Endothelial cell of umbilical vein (primary cell): ENCODE measurements at regions not wholly inside any gene's neighbourhood (a gene's known extent, or its start where the extent isn't known, plus 50 kb on each side); places are given as distances from the start of the nearest gene placed in this dataset.

ENCODE experiments used
- BruUV-seq: library from RNA; stranded (reverse); fragments of 400-500 nt; replicated peaks from 2 replicates; lab custom pipeline; 2021; lab: Mats Ljungman, UMichigan
- CTCF ChIA-PET: fragments of 300-600, 350-600 bp; sonication (Branson Sonifier 250); formaldehyde crosslinking; loops from one replicate; lab custom pipeline; 2021; ENCODE audit warnings: antibody characterized with exemption, inconsistent platforms; lab: Charles Lee
- POLR2A ChIA-PET: fragments of 300-600, 350-600 bp; sonication (Branson Sonifier 250); formaldehyde crosslinking; loops from one replicate; lab custom pipeline; 2021; ENCODE audit warnings: antibody characterized with exemption, inconsistent platforms; lab: Charles Lee
- DNase-seq: peaks from one replicate; pipeline ENCODE4 v3.0.0-alpha.2; 2011; ENCODE audit warnings: low read depth, low spot score
- FAIRE-seq: peaks from 2 replicates; lab custom pipeline; 2011; peaks lifted over from hg19 to GRCh38; lab: Jason Lieb, UNC
- H2AFZ ChIP-seq: 2 replicates; pipeline ENCODE4 v1.6.0; 2012; ENCODE audit warnings: low read depth, low read length, control low read depth, inconsistent platforms
- H3K27ac ChIP-seq: 2 replicates; pipeline ENCODE4 v1.5.1; 2011; ENCODE audit warnings: low read depth, mild to moderate bottlenecking, control low read depth, low read length, moderate library complexity; ENCODE audit not compliant: insufficient read depth
- H3K27me3 ChIP-seq, 2 experiments: 2 replicates each; pipeline versions ENCODE4 v1.6.0 to v1.6.1; 2011; ENCODE audit warnings: low read length in 2 of 2, mixed read lengths in 1 of 2; ENCODE audit not compliant: control insufficient read depth in 2 of 2, insufficient read depth in 2 of 2
- H3K36me3 ChIP-seq, 2 experiments: 2 replicates in 1 of 2; 3 replicates in 1 of 2; pipeline ENCODE4 v1.5.1; 2011; ENCODE audit warnings: low read length in 2 of 2, mild to moderate bottlenecking in 1 of 2, moderate library complexity in 1 of 2; ENCODE audit not compliant: control insufficient read depth in 2 of 2, insufficient read depth in 2 of 2; ENCODE audit errors: extremely low read depth in 1 of 2
- H3K4me1 ChIP-seq: 3 replicates; pipeline ENCODE4 v1.5.1; 2011; ENCODE audit warnings: mild to moderate bottlenecking, low read length; ENCODE audit not compliant: control insufficient read depth, insufficient read depth; ENCODE audit errors: extremely low read depth
- H3K4me2 ChIP-seq: 2 replicates; pipeline ENCODE4 v1.6.1; 2011; ENCODE audit warnings: low read length, control low read depth, mixed read lengths; ENCODE audit not compliant: insufficient read depth
- H3K4me3 ChIP-seq, 3 experiments: fragments of 200-600 bp in 1 of 3; sonication (generic), shearing (Covaris generic) in 1 of 3; replicated peaks in 1 of 3; 2 replicates each; pipeline ENCODE4 v1.5.1; 2011 to 2016; ENCODE audit warnings: control low read depth in 3 of 3, low read length in 3 of 3, mild to moderate bottlenecking in 2 of 3, inconsistent platforms in 1 of 3, low read depth in 1 of 3, moderate library complexity in 1 of 3; ENCODE audit not compliant: insufficient read depth in 1 of 3
- H3K79me2 ChIP-seq: 2 replicates; pipeline ENCODE4 v1.6.0; 2012; ENCODE audit warnings: low read length, inconsistent platforms; ENCODE audit not compliant: control insufficient read depth, insufficient read depth
- H3K9ac ChIP-seq: replicated peaks from 2 replicates; pipeline ENCODE3; 2011; ENCODE audit warnings: low read length, control low read depth; ENCODE audit not compliant: insufficient read depth; ENCODE audit errors: extremely low read depth
- H3K9me1 ChIP-seq: replicated peaks from 3 replicates; pipeline ENCODE4 v1.6.0; 2011; ENCODE audit warnings: mild to moderate bottlenecking, low read length; ENCODE audit not compliant: control insufficient read depth, insufficient read depth; ENCODE audit errors: extremely low read depth
- H3K9me3 ChIP-seq: replicated peaks from 2 replicates; pipeline ENCODE4 v1.5.1; 2012; ENCODE audit warnings: low read length, inconsistent platforms; ENCODE audit not compliant: control insufficient read depth, insufficient read depth
- H4K20me1 ChIP-seq: replicated peaks from 2 replicates; pipeline ENCODE3; 2011; ENCODE audit warnings: mild to moderate bottlenecking, low read length; ENCODE audit not compliant: control insufficient read depth, insufficient read depth; ENCODE audit errors: extremely low read depth
- CTCF ChIP-seq, 2 donors: IDR thresholded peaks; 1 replicate in 1 of 2; 2 replicates in 1 of 2; pipeline ENCODE4 v1.5.1; 2011; ENCODE audit warnings: low read length in 2 of 2, mild to moderate bottlenecking in 2 of 2, moderate library complexity in 2 of 2, control low read depth in 1 of 2, inconsistent platforms in 1 of 2, low read depth in 1 of 2; ENCODE audit not compliant: insufficient read depth in 1 of 2; ENCODE audit errors: extremely low read depth in 1 of 2
- EZH2 ChIP-seq: IDR thresholded peaks from 2 replicates; pipeline ENCODE4 v1.6.1; 2012; ENCODE audit warnings: borderline replicate concordance, low read depth, mild to moderate bottlenecking, moderate library complexity, low read length, inconsistent platforms; ENCODE audit not compliant: severe bottlenecking
- FOS ChIP-seq: IDR thresholded peaks from 2 replicates; pipeline ENCODE4 v1.6.1; 2011; ENCODE audit warnings: mild to moderate bottlenecking, low read length, moderate library complexity, borderline replicate concordance; ENCODE audit not compliant: insufficient read depth
- GATA2 ChIP-seq: IDR thresholded peaks from 2 replicates; pipeline ENCODE4 v1.7.0; 2011; ENCODE audit warnings: low read depth, mild to moderate bottlenecking, moderate library complexity, mixed read lengths, low read length; ENCODE audit not compliant: insufficient read length, insufficient read depth
- JUN ChIP-seq: IDR thresholded peaks from 2 replicates; pipeline ENCODE4 v1.6.1; 2011; ENCODE audit warnings: borderline replicate concordance, low read depth; ENCODE audit not compliant: insufficient read length, insufficient read depth
- MAX ChIP-seq: IDR thresholded peaks from 2 replicates; pipeline ENCODE4 v1.6.1; 2011; ENCODE audit not compliant: insufficient read depth, insufficient read length
- MYC ChIP-seq: IDR thresholded peaks from one replicate; pipeline ENCODE4 v1.6.1; 2011; ENCODE audit warnings: mild to moderate bottlenecking, low read depth, low read length
- POLR2A ChIP-seq: IDR thresholded peaks from 2 replicates; pipeline ENCODE4 v1.6.1; 2012; ENCODE audit warnings: low read depth, mild to moderate bottlenecking, control low read depth, low read length
- POLR2AphosphoS5 ChIP-seq: IDR thresholded peaks from 2 replicates; pipeline ENCODE4 v1.6.1; 2012; ENCODE audit warnings: low read depth, mild to moderate bottlenecking, control low read depth, low read length, moderate library complexity; ENCODE audit not compliant: insufficient read depth
- dilution Hi-C: fragments of 300-500 bp; cut with MboI; formaldehyde crosslinking; loops from one replicate; pipeline ENCODE4 v1.15.0; 2019; ENCODE audit warnings: low sequenced_read_pairs; ENCODE audit not compliant: extremely low pct_ligation_motif_present
- intact Hi-C: fragments of 100-400 bp; cut with micrococcal nuclease; formaldehyde crosslinking; loops from one replicate; pipeline ENCODE4 v1.10.0; 2022

GRCh38 chr5:84550222-84550621 lies 165.5 kb upstream of the EDIL3 start:
- dilution Hi-C loops (no loop called here), intact Hi-C loops (no loop called here)
- TF ChIP-seq POLR2AphosphoS5 = no peak
- TF ChIP-seq JUN = no peak
- FAIRE-seq (no peak), DNase-seq (no peak)
- no TSS peak for BruUV-seq
- no peaks in the 10 kb centered on the region for H3K36me3 ChIP-seq
- ChIA-PET CTCF (no interaction called here), POLR2A (no interaction called here)
- H3K9ac ChIP-seq = no peak overlapping the region
- H3K4me1 ChIP-seq = no peaks in the 10 kb centered on the region
- no peaks in the 10 kb centered on the region for H3K9me1 ChIP-seq
- H3K27me3 ChIP-seq = no peaks in the 10 kb centered on the region
- H3K27ac ChIP-seq = no peak overlapping the region
- H2AFZ ChIP-seq = no peak overlapping the region
- H3K4me2 ChIP-seq = no peak overlapping the region
- H3K9me3 ChIP-seq = no peaks in the 10 kb centered on the region
- H4K20me1 ChIP-seq = no peaks in the 10 kb centered on the region
- H3K4me3 ChIP-seq = no peak overlapping the region
- H3K79me2 ChIP-seq = no peaks in the 10 kb centered on the region

GRCh38 chr5:84549054-84549453 lies 164.4 kb upstream of the EDIL3 start:
- no peak overlapping the region for H3K4me2 ChIP-seq
- no peaks in the 10 kb centered on the region for H3K36me3 ChIP-seq
- ChIA-PET POLR2A (no interaction called here), CTCF (no interaction called here)
- no peaks in the 10 kb centered on the region for H3K27me3 ChIP-seq
- H3K27ac ChIP-seq = no peak overlapping the region
- H3K4me3 ChIP-seq = no peak overlapping the region
- no peaks in the 10 kb centered on the region for H3K4me1 ChIP-seq
- FAIRE-seq (no peak), DNase-seq (no peak)
- H3K9me3 ChIP-seq = no peaks in the 10 kb centered on the region
- intact Hi-C loops (no loop called here), dilution Hi-C loops (no loop called here)
- no TSS peak for BruUV-seq
- no peaks in the 10 kb centered on the region for H3K79me2 ChIP-seq
- no peaks in the 10 kb centered on the region for H4K20me1 ChIP-seq
- H3K9ac ChIP-seq = no peak overlapping the region
- no peak for TF ChIP-seq JUN
- TF ChIP-seq POLR2A = no peak
- TF ChIP-seq MAX = no peak
- TF ChIP-seq EZH2 = no peak
- TF ChIP-seq CTCF (IDR thresholded peaks at IDR 0.05; ENCODE audit: extremely low read depth in 1 of 2, insufficient read depth in 1 of 2, low read depth in 1 of 2, low read length in 2 of 2) = no peak
- TF ChIP-seq FOS = no peak
- no peak for TF ChIP-seq GATA2
- no peak for TF ChIP-seq MYC
- no peak for TF ChIP-seq POLR2AphosphoS5
- H2AFZ ChIP-seq = no peak overlapping the region
- no peaks in the 10 kb centered on the region for H3K9me1 ChIP-seq
